ENCODE measurements at regions not wholly inside any gene's neighbourhood (a gene's known extent, or its start where the extent isn't known, plus 50 kb on each side); places are given as distances from the start of the nearest gene placed in this dataset.

GRCh38 chr3:107247116-107247515 lies 130.1 kb upstream of the CCDC54 start:
- CTCF ChIA-PET: interaction anchor here (0.7 kb wide), 1 partner anchor 244 kb away, joined by 3 read pairs; no protein-coding TSS in a partner anchor
- no peak overlapping the region for H3K4me3 Mint-ChIP-seq
- intact Hi-C loops (cut with micrococcal nuclease): no loop called here
- H3K27me3 Mint-ChIP-seq (ENCODE audit: low read depth): no peaks in the 10 kb centered on the region
- H3K27ac Mint-ChIP-seq: no peak overlapping the region
- no peaks in the 10 kb centered on the region for H3K36me3 Mint-ChIP-seq (ENCODE audit: low read depth)
- H3K9me3 Mint-ChIP-seq: no peaks in the 10 kb centered on the region
- no peaks in the 10 kb centered on the region for H3K4me1 Mint-ChIP-seq (ENCODE audit: low read depth)
- DNase-seq: no peak

- Mint-ChIP-seq H3K4me3 (no peak overlapping the region), H3K36me3 (ENCODE audit: low read depth) (no peaks in the 10 kb centered on the region), H3K4me1 (ENCODE audit: low read depth) (no peaks in the 10 kb centered on the region), H3K27me3 (ENCODE audit: low read depth) (no peaks in the 10 kb centered on the region), H3K9me3 (no peaks in the 10 kb centered on the region), H3K27ac (no peak overlapping the region)
- CTCF ChIA-PET: no interaction called here
- DNase-seq: no peak
- intact Hi-C loops (cut with micrococcal nuclease): no loop called here
Observed at GRCh38 chr3:107249132-107249531, 128.1 kb upstream of the CCDC54 start.

- no peaks in the 10 kb centered on the region for H3K36me3 Mint-ChIP-seq (ENCODE audit: low read depth)
- H3K27ac Mint-ChIP-seq: no peak overlapping the region
- CTCF ChIA-PET: interaction anchor here (1.2 to 1.5 kb wide), 2 partner anchors 171 to 180 kb away, joined by 3 read pairs; no protein-coding TSS in a partner anchor
- H3K4me3 Mint-ChIP-seq: no peak overlapping the region
- H3K4me1 Mint-ChIP-seq (ENCODE audit: low read depth): no peaks in the 10 kb centered on the region
- intact Hi-C loops (cut with micrococcal nuclease): no loop called here
- no peaks in the 10 kb centered on the region for H3K9me3 Mint-ChIP-seq
- DNase-seq: no peak
- H3K27me3 Mint-ChIP-seq (ENCODE audit: low read depth): no peaks in the 10 kb centered on the region
Observed at GRCh38 chr3:107250221-107250620, 127.0 kb upstream of the CCDC54 start.

GRCh38 chr3:107251819-107252218 lies 125.4 kb upstream of the CCDC54 start:
- H3K27ac Mint-ChIP-seq: no peak overlapping the region
- intact Hi-C loops (cut with micrococcal nuclease): no loop called here
- no peaks in the 10 kb centered on the region for H3K36me3 Mint-ChIP-seq (ENCODE audit: low read depth)
- CTCF ChIA-PET: interaction anchor here (0.6 to 1.1 kb wide), 2 partner anchors 55 to 177 kb away, joined by 3 read pairs; no protein-coding TSS in a partner anchor
- H3K4me1 Mint-ChIP-seq (ENCODE audit: low read depth): no peaks in the 10 kb centered on the region
- H3K9me3 Mint-ChIP-seq: no peaks in the 10 kb centered on the region
- H3K4me3 Mint-ChIP-seq: no peak overlapping the region
- DNase-seq: no peak
- peaks cover 3% of the 10 kb centered on the region for H3K27me3 Mint-ChIP-seq (ENCODE audit: low read depth)

GRCh38 chr3:107256963-107257362 lies 120.3 kb upstream of the CCDC54 start:
- Mint-ChIP-seq H3K36me3 (ENCODE audit: low read depth) (no peaks in the 10 kb centered on the region), H3K9me3 (no peaks in the 10 kb centered on the region), H3K27ac (no peak overlapping the region), H3K27me3 (ENCODE audit: low read depth) (peaks cover 8% of the 10 kb centered on the region), H3K4me1 (ENCODE audit: low read depth) (no peaks in the 10 kb centered on the region), H3K4me3 (no peak overlapping the region)
- CTCF ChIA-PET: interaction anchor here (1.0 kb wide), 1 partner anchor 15 kb away, joined by 3 read pairs; no protein-coding TSS in a partner anchor
- intact Hi-C loops (cut with micrococcal nuclease): no loop called here
- DNase-seq: no peak

- CTCF ChIA-PET: no interaction called here
- Mint-ChIP-seq H3K36me3 (ENCODE audit: low read depth) (no peaks in the 10 kb centered on the region), H3K27me3 (ENCODE audit: low read depth) (peaks cover 8% of the 10 kb centered on the region), H3K4me1 (ENCODE audit: low read depth) (peaks cover 2% of the 10 kb centered on the region), H3K4me3 (no peak overlapping the region), H3K27ac (no peak overlapping the region), H3K9me3 (no peaks in the 10 kb centered on the region)
- no peak for DNase-seq
- intact Hi-C loops (cut with micrococcal nuclease): no loop called here
Observed at GRCh38 chr3:107258300-107258699, 118.9 kb upstream of the CCDC54 start.

DNA sequence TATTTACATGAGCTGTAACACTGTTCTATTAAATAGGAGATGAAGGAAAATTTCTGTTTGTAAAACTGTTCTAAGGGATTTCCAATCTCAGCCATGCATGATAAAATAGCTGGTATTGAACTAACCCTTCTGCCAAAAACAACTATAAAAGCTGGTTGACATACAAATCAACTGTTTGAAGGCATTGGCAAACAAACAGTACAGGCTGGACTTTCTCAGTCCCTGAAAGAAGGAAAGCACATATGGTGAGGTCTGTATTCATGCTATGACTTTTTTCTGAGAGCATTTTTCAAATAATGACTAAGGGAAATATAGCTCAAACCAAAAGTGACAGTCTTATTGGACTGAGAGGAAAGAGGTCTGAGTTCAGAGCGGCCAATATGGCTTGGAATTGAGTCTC lies 117.0 kb upstream of the CCDC54 start:
- Mint-ChIP-seq H3K27ac (no peak overlapping the region), H3K27me3 (ENCODE audit: low read depth) (peaks cover 8% of the 10 kb centered on the region), H3K4me3 (no peak overlapping the region), H3K9me3 (no peaks in the 10 kb centered on the region), H3K4me1 (ENCODE audit: low read depth) (peaks cover 4% of the 10 kb centered on the region), H3K36me3 (ENCODE audit: low read depth) (no peaks in the 10 kb centered on the region)
- no peak for DNase-seq
- CTCF ChIA-PET: interaction anchor here (0.7 to 2.0 kb wide), 2 partner anchors 9 to 12 kb away, joined by 3 to 8 read pairs; no protein-coding TSS in a partner anchor
- intact Hi-C loops (cut with micrococcal nuclease): no loop called here

- no peak for DNase-seq
- no peak overlapping the region for H3K27ac Mint-ChIP-seq
- intact Hi-C loops (cut with micrococcal nuclease): no loop called here
- H3K36me3 Mint-ChIP-seq (ENCODE audit: low read depth): no peaks in the 10 kb centered on the region
- CTCF ChIA-PET: interaction anchor here (1.9 kb wide), 1 partner anchor 9 kb away, joined by 11 read pairs; no protein-coding TSS in a partner anchor
- peaks cover 2% of the 10 kb centered on the region for H3K27me3 Mint-ChIP-seq (ENCODE audit: low read depth)
- no peaks in the 10 kb centered on the region for H3K9me3 Mint-ChIP-seq
- no peak overlapping the region for H3K4me3 Mint-ChIP-seq
- peaks cover 4% of the 10 kb centered on the region for H3K4me1 Mint-ChIP-seq (ENCODE audit: low read depth)
Observed at GRCh38 chr3:107263269-107264021, 113.8 kb upstream of the CCDC54 start.

- Mint-ChIP-seq H3K36me3 (ENCODE audit: low read depth) (no peaks in the 10 kb centered on the region), H3K27me3 (ENCODE audit: low read depth) (no peaks in the 10 kb centered on the region), H3K27ac (no peak overlapping the region), H3K4me3 (no peak overlapping the region), H3K9me3 (no peaks in the 10 kb centered on the region), H3K4me1 (ENCODE audit: low read depth) (peaks cover 4% of the 10 kb centered on the region)
- no peak for DNase-seq
- intact Hi-C loops (cut with micrococcal nuclease): no loop called here
- CTCF ChIA-PET: no interaction called here
Observed at GRCh38 chr3:107264888-107265287, 112.4 kb upstream of the CCDC54 start.

GRCh38 chr3:107265526-107265925 lies 111.7 kb upstream of the CCDC54 start:
- Mint-ChIP-seq H3K27me3 (ENCODE audit: low read depth) (peaks cover 3% of the 10 kb centered on the region), H3K36me3 (ENCODE audit: low read depth) (no peaks in the 10 kb centered on the region), H3K27ac (no peak overlapping the region), H3K9me3 (no peaks in the 10 kb centered on the region), H3K4me1 (ENCODE audit: low read depth) (peaks cover 4% of the 10 kb centered on the region), H3K4me3 (no peak overlapping the region)
- CTCF ChIA-PET: no interaction called here
- no peak for DNase-seq
- intact Hi-C loops (cut with micrococcal nuclease): no loop called here

GRCh38 chr3:107268469-107268868 lies 108.8 kb upstream of the CCDC54 start:
- H3K9me3 Mint-ChIP-seq: no peaks in the 10 kb centered on the region
- no peaks in the 10 kb centered on the region for H3K36me3 Mint-ChIP-seq (ENCODE audit: low read depth)
- H3K4me3 Mint-ChIP-seq: no peak overlapping the region
- no peak overlapping the region for H3K27ac Mint-ChIP-seq
- DNase-seq: no peak
- H3K27me3 Mint-ChIP-seq (ENCODE audit: low read depth): peaks cover 3% of the 10 kb centered on the region
- CTCF ChIA-PET: interaction anchor here (1.0 to 3.0 kb wide), 3 partner anchors 8 to 161 kb away, joined by 3 to 15 read pairs (median 6); no protein-coding TSS in a partner anchor
- intact Hi-C loops (cut with micrococcal nuclease): no loop called here
- H3K4me1 Mint-ChIP-seq (ENCODE audit: low read depth): peaks cover under 1% of the 10 kb centered on the region

- no peaks in the 10 kb centered on the region for H3K4me1 Mint-ChIP-seq (ENCODE audit: low read depth)
- no peak overlapping the region for H3K27ac Mint-ChIP-seq
- no peaks in the 10 kb centered on the region for H3K9me3 Mint-ChIP-seq
- H3K36me3 Mint-ChIP-seq (ENCODE audit: low read depth): no peaks in the 10 kb centered on the region
- no peak overlapping the region for H3K4me3 Mint-ChIP-seq
- intact Hi-C loops (cut with micrococcal nuclease): no loop called here
- peaks cover 3% of the 10 kb centered on the region for H3K27me3 Mint-ChIP-seq (ENCODE audit: low read depth)
- CTCF ChIA-PET: interaction anchor here (1.0 to 3.0 kb wide), 5 partner anchors 9 to 160 kb away, joined by 3 to 15 read pairs (median 3); no protein-coding TSS in a partner anchor
- DNase-seq: no peak
Observed at GRCh38 chr3:107269136-107269535, 108.1 kb upstream of the CCDC54 start.
